Coronary artery (tissue), 2 donors: ENCODE measurements at regions not wholly inside any gene's neighbourhood (a gene's known extent, or its start where the extent isn't known, plus 50 kb on each side); places are given as distances from the start of the nearest gene placed in this dataset.
"Not testable (repeated sequence)": the region's sequence is repeated elsewhere in the genome, so short reads cannot be mapped to it uniquely, and the experiment has no call there.

ENCODE experiments used
- DNase-seq: peaks from one replicate; pipeline ENCODE4 v3.0.0-alpha.2; 2017; ENCODE audit warnings: low spot score
- H3K27ac ChIP-seq, 2 donors: fragments of 200-600 bp; sonication (generic); one replicate each; pipeline ENCODE4 v1.5.1; 2016 to 2019
- H3K4me3 ChIP-seq: fragments of 200-600 bp; sonication (generic); 2 replicates; pipeline ENCODE4 v1.5.1; 2016; ENCODE audit warnings: mild to moderate bottlenecking, moderate library complexity
- TF ChIP-seq, protein P1 (sequence below): fragments of 200-600 bp; sonication (generic); IDR thresholded peaks from one replicate; pipeline ENCODE4 v1.5.1; 2019; ENCODE audit warnings: antibody characterized with exemption

DNA sequence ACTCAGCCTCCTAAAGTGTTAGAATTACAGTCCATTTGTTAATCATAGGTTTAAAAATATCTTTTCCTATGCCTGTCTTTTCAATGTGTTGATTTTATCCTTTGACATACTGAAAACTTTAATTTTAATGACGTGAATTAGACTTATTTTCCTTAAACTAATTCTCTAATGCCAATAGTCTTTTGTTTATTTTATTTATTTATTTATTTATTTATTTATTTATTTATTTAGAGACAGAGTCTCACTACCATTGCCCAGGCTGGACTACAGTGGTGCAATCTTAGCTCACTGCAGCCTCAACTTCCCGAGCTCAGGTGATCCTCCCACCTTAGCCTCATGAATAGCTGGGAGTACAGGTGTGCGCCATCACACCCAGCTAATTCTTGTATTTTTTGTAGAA lies 694.5 kb downstream of the TRHDE start:
- TF ChIP-seq, protein P1, sequence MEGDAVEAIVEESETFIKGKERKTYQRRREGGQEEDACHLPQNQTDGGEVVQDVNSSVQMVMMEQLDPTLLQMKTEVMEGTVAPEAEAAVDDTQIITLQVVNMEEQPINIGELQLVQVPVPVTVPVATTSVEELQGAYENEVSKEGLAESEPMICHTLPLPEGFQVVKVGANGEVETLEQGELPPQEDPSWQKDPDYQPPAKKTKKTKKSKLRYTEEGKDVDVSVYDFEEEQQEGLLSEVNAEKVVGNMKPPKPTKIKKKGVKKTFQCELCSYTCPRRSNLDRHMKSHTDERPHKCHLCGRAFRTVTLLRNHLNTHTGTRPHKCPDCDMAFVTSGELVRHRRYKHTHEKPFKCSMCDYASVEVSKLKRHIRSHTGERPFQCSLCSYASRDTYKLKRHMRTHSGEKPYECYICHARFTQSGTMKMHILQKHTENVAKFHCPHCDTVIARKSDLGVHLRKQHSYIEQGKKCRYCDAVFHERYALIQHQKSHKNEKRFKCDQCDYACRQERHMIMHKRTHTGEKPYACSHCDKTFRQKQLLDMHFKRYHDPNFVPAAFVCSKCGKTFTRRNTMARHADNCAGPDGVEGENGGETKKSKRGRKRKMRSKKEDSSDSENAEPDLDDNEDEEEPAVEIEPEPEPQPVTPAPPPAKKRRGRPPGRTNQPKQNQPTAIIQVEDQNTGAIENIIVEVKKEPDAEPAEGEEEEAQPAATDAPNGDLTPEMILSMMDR: no peak
- DNase-seq: no peak
- Histone ChIP-seq H3K4me3 (no peak overlapping the region), H3K27ac (no peak overlapping the region)

DNA sequence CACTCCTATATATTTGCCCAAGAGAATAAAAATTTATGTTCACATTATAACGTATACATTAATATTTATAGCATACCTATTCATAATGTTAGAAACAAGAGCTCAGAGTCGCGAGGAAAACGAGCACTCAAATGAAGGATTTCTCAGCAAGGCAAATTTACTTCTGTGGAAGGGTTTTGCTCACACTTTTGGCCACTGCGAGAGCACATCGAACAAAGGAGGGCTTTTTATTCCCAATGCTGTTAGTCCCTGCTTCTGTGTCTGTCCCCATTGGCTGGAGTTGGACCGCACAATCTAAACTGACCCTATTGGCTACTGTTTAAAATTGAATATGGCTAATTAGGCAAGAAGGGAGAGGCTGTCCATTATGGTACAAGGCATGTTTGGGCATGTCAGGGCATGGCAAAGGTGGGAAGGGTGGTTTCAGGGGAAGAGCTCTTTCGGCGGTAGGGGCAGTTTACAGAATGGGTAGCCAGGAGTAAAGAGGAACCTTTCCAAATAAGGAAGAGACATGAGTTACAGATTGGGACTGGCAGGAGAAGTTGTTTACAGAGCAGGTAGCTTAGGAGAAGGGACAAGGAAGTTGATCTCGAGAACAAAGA lies 702.9 kb downstream of the TRHDE start:
- H3K4me3 ChIP-seq: no peak overlapping the region
- no peak overlapping the region for H3K27ac ChIP-seq
- no peak for DNase-seq
- TF ChIP-seq, protein P1: no peak

DNA sequence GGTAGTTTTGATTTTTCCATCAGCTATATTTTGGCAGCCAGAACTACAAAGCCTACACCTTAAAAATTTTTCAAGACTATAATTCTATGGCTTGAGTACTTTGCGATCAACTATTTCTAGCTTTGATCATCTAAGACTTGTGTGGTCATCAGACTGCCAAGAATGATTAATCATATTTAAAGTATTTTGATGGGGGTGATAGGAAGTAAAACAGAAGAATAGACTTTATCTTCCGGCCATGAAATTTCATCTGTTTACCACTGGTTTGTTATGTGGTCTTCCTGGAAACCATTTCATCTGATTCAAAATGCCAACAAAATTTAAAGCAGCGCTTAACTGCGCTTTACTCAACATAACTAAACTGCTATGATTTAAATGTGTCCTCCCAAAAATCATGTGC lies 706.8 kb downstream of the TRHDE start:
- no peak for DNase-seq
- H3K4me3 ChIP-seq: no peak overlapping the region
- no peak overlapping the region for H3K27ac ChIP-seq
- TF ChIP-seq, protein P1: no peak

DNA sequence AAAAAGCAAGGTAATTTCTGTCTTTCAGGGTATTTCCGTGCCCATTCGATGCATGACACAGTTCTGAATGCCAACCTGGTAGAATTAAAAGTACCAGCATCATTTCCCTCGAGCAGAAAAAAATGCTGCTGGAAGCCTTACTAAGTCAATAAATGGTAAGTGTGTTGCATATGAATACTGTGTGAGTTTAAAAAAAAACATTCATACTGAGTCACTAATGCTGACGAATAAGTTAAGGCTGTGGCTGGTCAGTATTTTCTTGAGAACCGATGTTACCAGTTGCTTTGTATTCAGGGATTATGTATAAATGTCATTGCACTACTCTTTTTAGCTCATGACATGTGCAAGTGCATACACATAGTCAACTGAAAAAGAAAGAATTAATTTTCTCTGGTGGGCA lies 710.2 kb downstream of the TRHDE start:
- DNase-seq: no peak
- TF ChIP-seq, protein P1: no peak
- Histone ChIP-seq H3K4me3 (no peak overlapping the region), H3K27ac (no peak overlapping the region)

DNA sequence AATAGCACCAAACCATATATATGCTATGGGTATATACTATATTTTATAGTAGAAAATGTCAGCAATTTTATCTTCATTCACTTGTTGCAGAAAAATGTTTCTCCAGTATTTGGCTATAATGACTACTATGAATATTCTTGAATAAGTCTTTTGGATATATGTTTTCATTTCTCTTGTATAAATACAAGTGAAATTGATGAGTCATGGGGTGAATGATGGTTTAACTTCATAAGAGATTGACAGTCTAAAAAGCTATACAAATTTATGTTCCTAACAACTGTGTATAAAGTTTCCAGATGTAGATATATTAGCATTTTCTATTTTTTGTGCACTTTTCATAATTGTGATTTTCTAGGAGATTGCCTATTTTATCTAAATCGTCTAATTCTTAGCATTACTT lies 714.8 kb downstream of the TRHDE start:
- TF ChIP-seq, protein P1: no peak
- DNase-seq: no peak
- no peak overlapping the region for H3K4me3 ChIP-seq

DNA sequence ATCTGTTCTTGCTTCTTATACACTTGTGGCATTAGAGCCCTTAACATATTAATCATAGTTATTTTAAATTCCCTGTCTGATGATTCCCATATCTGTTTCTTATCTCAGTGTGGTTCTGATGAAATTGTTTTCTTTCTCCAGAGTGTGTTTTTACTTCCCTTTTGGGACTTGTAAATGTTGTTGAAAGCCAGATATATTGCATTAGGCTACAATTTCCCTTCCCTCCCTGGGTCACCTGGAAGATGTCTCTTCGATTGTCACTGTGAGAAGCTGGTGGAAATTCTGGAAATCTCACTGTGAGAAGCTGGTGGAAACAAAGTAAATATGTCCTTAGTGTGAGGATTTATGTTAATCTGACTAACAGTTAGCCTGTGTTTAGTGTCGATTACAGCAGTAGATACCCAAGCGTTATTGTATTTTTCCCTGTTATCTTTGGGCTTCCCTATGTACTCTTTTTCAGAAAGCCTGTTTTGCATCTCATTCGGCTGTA lies 717.3 kb downstream of the TRHDE start:
- no peak overlapping the region for H3K4me3 ChIP-seq
- TF ChIP-seq, protein P1: no peak
- no peak overlapping the region for H3K27ac ChIP-seq
- DNase-seq: no peak

More for the DNA sequence above, 714.8 kb downstream of the TRHDE start:
- no peak overlapping the region for H3K27ac ChIP-seq

DNA sequence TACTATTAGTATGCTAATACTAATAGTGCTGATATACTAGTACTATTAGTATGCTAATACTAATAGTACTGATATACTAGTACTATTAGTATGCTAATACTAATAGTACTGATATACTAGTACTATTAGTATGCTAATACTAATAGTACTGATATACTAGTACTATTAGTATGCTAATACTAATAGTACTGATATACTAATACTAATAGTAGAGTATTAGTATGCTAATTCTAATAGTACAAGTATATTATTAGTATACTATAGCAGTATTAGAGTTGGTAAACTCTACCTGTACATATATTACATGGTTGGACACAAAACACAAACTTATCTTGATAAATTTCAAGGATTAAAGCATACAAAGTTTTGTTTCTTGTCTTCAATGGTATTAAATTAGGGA lies 722.9 kb downstream of the TRHDE start:
- DNase-seq, H3K4me3 ChIP-seq, H3K27ac ChIP-seq: not testable (repeated sequence)
